ENCODE measurements at regions not wholly inside any gene's neighbourhood (a gene's known extent, or its start where the extent isn't known, plus 50 kb on each side); places are given as distances from the start of the nearest gene placed in this dataset.

GRCh38 chr5:135250671-135251070 lies 148.4 kb downstream of the MACROH2A1 start:
- TF ChIP-seq MYC (IDR thresholded peaks at IDR 0.05; ENCODE audit: low read depth, low read length) = no peak
- TF ChIP-seq CTCF (IDR thresholded peaks at IDR 0.05; ENCODE audit: extremely low read depth in 1 of 2, insufficient read depth in 1 of 2, low read depth in 1 of 2, low read length in 2 of 2) = no peak
- TF ChIP-seq EZH2 (IDR thresholded peaks at IDR 0.05; ENCODE audit: borderline replicate concordance, low read depth, low read length, severe bottlenecking) = no peak
- TF ChIP-seq GATA2 (IDR thresholded peaks at IDR 0.05; ENCODE audit: insufficient read depth, insufficient read length, low read depth, low read length) = no peak
- TF ChIP-seq POLR2AphosphoS5 (IDR thresholded peaks at IDR 0.05; ENCODE audit: insufficient read depth, low read depth, low read length) = no peak
- no peak for TF ChIP-seq FOS (IDR thresholded peaks at IDR 0.05; ENCODE audit: borderline replicate concordance, insufficient read depth, low read length)
- TF ChIP-seq POLR2A (IDR thresholded peaks at IDR 0.05; ENCODE audit: low read depth, low read length) = no peak
